ENCODE measurements at regions not wholly inside any gene's neighbourhood (a gene's known extent, or its start where the extent isn't known, plus 50 kb on each side); places are given as distances from the start of the nearest gene placed in this dataset.

DNA sequence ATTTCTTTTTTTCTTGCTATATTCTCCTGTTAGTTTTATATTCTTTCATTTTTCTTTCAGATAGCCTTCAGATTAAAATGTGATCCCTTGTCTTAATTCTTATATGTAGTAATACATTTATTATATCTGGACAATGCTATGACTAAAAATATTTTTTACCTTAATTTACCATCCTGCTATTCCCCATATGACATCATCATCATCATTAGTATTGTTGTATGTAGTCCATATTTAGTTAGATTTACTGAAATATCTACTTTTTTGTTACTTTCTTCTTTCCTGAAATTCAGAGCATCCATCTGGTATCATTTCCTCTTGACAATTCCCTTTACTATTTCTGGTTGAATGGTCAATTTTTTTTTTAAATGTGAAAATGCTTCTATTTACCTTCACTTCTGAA, 951.6 kb upstream of the POU3F3 start:
- TF ChIP-seq POLR2AphosphoS5 (IDR thresholded peaks at IDR 0.05; ENCODE audit: low read depth) = no peak
- TF ChIP-seq, protein P1, sequence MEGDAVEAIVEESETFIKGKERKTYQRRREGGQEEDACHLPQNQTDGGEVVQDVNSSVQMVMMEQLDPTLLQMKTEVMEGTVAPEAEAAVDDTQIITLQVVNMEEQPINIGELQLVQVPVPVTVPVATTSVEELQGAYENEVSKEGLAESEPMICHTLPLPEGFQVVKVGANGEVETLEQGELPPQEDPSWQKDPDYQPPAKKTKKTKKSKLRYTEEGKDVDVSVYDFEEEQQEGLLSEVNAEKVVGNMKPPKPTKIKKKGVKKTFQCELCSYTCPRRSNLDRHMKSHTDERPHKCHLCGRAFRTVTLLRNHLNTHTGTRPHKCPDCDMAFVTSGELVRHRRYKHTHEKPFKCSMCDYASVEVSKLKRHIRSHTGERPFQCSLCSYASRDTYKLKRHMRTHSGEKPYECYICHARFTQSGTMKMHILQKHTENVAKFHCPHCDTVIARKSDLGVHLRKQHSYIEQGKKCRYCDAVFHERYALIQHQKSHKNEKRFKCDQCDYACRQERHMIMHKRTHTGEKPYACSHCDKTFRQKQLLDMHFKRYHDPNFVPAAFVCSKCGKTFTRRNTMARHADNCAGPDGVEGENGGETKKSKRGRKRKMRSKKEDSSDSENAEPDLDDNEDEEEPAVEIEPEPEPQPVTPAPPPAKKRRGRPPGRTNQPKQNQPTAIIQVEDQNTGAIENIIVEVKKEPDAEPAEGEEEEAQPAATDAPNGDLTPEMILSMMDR (IDR thresholded peaks at IDR 0.05; ENCODE audit: insufficient read depth, low read length) = no peak
- TF ChIP-seq, protein P2, sequence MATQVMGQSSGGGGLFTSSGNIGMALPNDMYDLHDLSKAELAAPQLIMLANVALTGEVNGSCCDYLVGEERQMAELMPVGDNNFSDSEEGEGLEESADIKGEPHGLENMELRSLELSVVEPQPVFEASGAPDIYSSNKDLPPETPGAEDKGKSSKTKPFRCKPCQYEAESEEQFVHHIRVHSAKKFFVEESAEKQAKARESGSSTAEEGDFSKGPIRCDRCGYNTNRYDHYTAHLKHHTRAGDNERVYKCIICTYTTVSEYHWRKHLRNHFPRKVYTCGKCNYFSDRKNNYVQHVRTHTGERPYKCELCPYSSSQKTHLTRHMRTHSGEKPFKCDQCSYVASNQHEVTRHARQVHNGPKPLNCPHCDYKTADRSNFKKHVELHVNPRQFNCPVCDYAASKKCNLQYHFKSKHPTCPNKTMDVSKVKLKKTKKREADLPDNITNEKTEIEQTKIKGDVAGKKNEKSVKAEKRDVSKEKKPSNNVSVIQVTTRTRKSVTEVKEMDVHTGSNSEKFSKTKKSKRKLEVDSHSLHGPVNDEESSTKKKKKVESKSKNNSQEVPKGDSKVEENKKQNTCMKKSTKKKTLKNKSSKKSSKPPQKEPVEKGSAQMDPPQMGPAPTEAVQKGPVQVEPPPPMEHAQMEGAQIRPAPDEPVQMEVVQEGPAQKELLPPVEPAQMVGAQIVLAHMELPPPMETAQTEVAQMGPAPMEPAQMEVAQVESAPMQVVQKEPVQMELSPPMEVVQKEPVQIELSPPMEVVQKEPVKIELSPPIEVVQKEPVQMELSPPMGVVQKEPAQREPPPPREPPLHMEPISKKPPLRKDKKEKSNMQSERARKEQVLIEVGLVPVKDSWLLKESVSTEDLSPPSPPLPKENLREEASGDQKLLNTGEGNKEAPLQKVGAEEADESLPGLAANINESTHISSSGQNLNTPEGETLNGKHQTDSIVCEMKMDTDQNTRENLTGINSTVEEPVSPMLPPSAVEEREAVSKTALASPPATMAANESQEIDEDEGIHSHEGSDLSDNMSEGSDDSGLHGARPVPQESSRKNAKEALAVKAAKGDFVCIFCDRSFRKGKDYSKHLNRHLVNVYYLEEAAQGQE (IDR thresholded peaks at IDR 0.05; ENCODE audit: insufficient replicate concordance, low read depth) = no peak
- no peak for TF ChIP-seq GABPA (IDR thresholded peaks at IDR 0.05; ENCODE audit: low read depth)

Measured in HL-60 (cell line).